Stimulated activated CD4-positive, alpha-beta T cell treated with anti-CD3 and anti-CD28 coated beads, TNF-alpha, amount 100 ng/mL, for 4 hours (primary cell): ENCODE measurements at regions not wholly inside any gene's neighbourhood (a gene's known extent, or its start where the extent isn't known, plus 50 kb on each side); places are given as distances from the start of the nearest gene placed in this dataset.

Experiments
- DNase-seq, 3 experiments: peaks; one replicate each; pipeline ENCODE4 v3.0.0-alpha.2; 2020; ENCODE audit warnings: low read depth in 3 of 3

GRCh38 chr20:50405235-50405914 lies 104.8 kb upstream of the PTPN1 start:
- DNase-seq: no peak

- DNase-seq: no peak
These were observed 104.1 kb upstream of the PTPN1 start for GRCh38 chr20:50405915-50406609.

DNA sequence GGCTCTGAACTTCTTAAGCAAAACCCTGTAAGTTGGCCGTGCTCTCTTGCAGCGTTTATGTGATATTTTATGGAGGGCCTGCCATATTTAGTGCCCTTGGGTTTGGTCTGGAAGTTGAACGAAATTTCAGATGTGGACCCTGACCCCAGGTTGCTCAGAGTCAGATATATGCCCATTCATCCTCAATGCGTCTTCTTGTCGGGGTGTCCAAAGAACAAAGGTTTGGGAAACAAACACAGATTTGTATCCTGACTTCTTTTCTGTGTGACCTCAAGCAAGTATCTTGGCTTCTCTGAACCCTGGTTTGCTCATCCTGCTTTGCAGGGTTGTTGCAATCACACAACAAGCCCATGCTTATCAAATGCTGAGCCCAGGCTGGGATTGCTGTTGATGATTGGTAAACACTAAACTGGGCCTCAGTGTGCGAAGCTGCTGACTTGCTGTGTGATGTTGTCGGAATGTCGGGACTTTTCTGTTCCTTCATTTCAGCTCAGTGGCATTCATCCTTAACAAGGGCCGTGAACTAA lies 103.5 kb upstream of the PTPN1 start:
- no peak for DNase-seq

DNA sequence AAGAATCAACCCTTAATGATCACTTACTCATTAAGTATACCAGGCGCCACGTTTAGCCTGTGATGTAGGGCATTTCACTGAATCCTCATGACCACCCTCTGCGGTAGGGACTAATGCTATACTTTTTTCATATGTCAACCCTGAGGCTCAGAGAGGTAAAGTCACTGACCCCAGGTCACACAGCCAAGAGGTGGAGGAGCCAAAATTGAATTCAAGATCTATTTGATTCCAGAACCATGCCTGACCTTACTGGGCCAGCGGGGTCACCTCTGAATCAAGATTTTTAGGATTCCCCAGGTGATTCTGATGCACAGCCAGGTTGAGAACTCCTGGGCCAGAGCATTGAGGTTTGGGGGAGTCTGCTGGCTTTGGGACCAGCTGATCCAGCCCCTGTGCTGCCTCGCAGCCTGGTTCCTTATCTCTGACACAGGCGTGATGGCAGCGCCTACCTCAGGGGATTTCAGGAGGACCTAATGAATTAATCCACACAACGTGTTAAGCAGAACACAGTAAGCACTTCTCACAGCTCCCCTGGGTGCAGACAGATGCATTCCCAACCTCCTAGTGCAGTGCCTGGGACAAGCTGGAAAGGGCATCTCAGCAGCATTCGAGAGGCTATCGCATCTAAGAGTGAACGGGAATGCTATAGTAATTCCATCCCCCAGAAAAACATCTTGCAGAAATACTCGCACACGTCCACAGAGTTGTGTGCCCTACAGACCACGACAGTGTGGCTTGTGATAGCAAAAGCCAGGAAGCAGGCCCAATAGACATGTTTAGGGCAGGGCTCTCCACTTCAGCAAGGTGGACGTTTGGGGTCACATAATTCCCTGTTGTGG lies 101.4 kb upstream of the PTPN1 start:
- no peak for DNase-seq

DNA sequence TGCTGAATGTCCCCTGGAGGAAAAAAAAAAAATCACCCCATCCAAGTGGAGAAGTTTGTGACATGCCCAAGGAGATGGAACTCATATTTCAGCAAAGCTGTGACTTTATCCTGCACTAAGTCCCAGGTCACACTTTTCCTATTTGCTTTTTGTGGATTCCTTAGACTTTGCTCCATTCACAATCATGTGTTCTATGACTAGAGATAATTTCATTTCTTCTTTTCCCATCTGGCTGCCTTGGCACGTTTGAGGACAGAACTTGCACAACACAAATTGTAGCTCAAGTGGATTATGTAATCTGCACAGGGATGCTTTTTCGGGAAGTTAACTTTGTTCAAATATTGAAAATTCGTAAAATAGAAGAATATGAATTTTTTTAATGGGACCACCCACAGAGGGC lies 100.7 kb upstream of the PTPN1 start:
- DNase-seq: no peak

DNA sequence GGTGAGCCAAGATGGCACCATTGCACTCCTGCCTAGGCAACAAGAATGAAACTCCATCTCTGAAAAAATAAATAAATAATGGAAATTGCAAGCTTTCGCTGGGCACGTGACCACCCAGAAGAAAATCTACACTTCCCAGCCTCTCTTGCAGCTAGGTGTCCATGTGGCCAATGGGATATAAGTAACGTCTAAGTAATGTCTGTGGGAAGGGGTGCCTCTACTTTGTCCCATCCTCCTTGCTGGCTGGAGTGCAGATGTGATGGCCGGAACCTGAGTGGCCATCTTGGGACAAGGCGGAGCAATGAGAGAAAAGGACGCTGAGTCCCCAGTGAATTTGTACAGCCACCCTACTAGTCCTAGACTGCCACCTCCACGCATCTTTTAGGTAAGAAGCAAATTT lies 99.8 kb upstream of the PTPN1 start:
- DNase-seq: no peak

- DNase-seq: no peak
These were observed 98.1 kb upstream of the PTPN1 start for GRCh38 chr20:50412069-50412468.

GRCh38 chr20:50412499-50412898 lies 97.7 kb upstream of the PTPN1 start:
- no peak for DNase-seq

- DNase-seq: no peak
These were observed 97.1 kb upstream of the PTPN1 start for GRCh38 chr20:50413088-50413500.

DNA sequence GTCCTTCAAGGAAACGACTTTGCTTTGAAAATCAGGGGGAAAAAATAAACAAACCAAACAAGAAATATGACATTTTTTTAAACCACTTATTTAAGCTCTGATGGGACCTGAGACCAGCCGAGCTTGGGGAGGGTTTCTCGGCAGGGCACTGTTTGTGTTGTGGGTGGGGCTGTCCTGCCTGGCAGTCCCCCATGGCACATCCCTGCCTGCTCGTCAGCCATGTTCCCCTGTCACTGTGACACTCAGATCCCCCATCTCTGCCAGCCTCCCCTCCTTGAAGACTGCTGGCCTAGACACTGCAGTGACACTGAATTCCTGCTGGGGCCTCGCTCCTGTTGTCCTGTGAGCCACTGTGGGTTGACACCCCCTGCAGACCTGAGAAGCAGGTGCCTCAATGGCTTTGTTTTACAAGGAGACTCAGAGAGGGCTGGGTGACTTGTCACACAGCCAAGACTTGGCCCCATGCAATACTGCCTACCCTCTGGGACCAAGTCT lies 95.1 kb upstream of the PTPN1 start:
- DNase-seq: no peak

- no peak for DNase-seq
These were observed 94.5 kb upstream of the PTPN1 start for GRCh38 chr20:50415516-50416268.

DNA sequence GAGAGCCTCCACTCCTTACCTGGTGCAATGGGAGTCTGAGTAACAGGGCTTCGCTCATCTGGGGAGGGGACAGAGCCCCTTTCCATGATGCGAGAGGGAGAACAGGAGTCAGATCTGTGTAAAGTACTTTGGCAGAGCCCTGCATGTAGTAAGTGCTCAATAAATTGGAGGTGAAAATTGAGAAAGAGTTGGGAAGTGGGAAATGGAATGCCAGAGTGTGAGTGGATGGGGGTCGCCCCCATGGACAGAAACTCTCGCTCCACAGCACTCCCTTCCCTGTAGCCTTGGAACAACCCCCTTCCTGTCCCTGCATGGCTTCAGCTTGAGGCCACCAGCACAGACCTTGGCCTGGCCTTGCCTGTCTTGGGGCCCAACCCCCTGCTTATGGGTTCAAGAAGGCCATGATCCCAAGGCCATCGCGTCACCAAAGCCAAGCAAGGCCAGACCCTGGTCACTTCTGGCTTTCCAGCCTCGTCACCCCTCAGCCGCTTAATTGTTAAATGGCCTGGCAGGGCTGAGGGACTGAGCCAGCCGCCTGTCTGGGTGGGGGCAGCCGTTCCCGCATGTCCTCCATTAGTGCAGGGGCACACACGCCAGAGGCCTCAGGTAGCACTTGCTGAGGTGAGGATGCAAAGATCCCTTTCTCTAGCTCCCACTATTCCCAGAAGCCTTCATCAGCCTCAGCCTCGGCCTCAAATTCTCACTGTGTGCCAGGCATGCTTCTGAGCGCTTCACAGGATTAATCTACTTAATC lies 93.7 kb upstream of the PTPN1 start:
- DNase-seq: no peak

DNA sequence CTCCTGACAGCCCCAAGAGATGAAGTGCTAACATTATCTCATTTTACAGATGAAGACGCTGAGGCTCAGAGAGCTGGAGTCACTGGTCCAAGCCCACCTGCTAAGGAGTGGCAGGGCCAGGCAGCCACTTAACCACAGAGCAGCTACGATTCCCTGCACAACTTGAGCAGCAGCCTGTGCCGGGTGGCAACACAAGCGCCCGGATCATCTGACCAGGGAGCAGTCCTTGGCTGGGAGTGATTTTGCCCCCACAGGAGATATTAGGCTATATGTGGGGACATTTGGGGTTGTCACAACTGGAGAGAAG lies 93.2 kb upstream of the PTPN1 start:
- DNase-seq: no peak

DNA sequence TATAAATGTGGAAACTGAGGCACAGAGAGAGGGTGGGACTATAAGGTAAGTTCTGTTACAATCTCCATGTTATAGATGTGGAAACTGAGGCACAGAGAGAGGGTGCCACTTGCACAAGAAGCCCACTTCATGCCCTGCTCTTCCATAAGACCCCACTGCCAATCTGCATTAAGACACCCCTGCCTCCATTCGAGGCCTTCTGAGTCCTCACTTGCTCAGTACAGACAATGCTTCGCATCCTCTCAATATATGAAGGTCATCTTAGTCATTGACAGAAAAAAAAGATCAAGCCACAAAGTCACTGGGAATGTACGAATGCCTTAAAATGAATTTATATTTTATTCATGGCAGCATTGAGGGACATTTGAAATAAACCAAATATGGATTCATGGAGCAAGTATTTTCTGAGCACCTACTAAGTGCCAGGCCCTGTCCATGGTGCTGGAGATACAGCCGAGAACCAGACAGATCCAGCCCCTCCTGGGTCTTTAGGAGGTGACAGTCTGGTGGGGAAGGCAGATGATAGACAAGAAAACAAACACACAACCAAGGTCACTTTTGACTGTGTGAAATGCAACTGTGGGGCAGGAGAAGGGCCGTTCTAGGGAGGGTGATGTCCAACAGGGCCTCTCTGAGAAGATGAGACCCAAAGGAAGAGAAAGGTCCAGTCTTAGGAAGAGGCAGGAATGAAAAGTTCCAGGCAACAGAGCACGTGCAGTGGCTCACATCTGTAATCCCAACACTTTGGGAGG lies 92.5 kb upstream of the PTPN1 start:
- DNase-seq: no peak

GRCh38 chr20:50418890-50419642 lies 91.1 kb upstream of the PTPN1 start:
- DNase-seq: no peak

GRCh38 chr20:50420380-50420779 lies 89.8 kb upstream of the PTPN1 start:
- DNase-seq: no peak

DNA sequence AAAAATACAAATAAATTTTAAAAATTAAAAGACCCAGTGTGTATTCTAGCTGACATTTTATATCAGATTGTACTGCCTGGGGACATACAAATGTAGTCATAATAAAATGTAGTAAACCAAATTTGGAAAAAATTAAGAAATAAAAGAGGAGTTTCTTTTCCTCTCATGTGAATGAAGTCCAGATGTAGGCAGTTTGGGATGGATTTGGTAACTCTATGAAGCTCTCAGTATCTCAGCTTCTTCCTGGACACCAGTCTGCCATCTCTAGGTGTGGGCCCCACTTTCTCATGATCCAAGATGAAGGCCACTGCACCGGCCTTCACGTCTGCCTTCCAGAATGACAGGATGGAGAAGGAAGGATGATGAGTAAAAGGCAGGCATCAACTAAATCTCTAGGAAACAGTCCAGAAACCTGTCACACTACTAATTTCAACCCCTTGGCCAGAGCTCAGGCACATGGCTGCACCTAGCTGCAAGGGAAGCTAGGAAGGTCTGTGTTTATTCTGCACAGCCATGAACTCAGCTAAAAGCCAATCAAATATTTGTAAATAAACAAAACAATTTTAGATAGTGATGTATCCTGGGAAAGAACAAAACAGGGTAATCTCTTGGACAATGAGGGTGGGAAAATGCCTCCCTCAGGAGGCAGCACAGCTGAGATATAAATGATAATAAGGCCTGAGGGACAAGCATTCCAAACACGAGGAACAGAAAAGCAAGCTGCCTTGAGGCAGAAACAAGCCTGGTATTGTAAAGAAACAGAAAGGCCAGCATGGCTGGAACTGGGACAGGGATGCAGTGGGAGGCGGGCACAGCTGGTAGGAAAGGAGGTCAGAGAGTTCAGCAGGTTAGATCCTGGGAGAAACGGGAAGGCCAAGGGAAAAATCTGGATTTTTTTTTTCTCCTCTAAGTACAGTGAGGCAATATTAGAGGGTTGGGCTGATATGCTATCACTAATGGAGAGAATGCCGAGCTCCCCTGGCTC lies 88.5 kb upstream of the PTPN1 start:
- no peak for DNase-seq

DNA sequence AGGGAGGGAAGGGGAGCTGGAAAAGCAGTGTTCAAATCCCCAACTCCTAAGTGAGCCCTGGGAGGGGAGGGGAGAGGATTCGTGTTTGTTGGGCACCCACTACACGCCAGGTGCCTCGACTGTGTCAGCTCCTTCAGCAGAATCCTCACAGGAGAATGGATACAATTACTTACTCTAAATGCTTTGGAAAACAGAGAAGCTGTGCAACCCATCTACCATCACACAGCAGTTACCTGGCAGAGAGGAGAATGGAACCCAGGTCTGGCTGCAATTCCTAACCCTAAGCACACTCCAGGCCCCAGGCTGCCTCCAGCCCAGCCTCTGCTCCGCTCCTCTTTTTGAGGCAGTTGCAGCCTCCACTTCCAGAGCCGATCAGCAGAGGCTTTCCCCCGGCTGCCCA lies 86.4 kb upstream of the PTPN1 start:
- no peak for DNase-seq
